ENCODE measurements at regions not wholly inside any gene's neighbourhood (a gene's known extent, or its start where the extent isn't known, plus 50 kb on each side); places are given as distances from the start of the nearest gene placed in this dataset.
"Not testable (repeated sequence)": the region's sequence is repeated elsewhere in the genome, so short reads cannot be mapped to it uniquely, and the experiment has no call there.

- DNase-seq (no peak), ATAC-seq (ENCODE audit: poor library complexity) (no peak)
- intact Hi-C loops (cut with DNase I): no loop called here
Observed at GRCh38 chr1:83064589-83065242, 934.2 kb downstream of the TTLL7 start.

- intact Hi-C loops (cut with DNase I): no loop called here
- no peak for DNase-seq
- ATAC-seq (ENCODE audit: poor library complexity): no peak
Observed at GRCh38 chr1:83060651-83061390, 938.1 kb downstream of the TTLL7 start.

GRCh38 chr1:83060221-83060620 lies 938.7 kb downstream of the TTLL7 start:
- intact Hi-C loops (cut with DNase I): no loop called here
- no peak for DNase-seq
- no peak for ATAC-seq (ENCODE audit: poor library complexity)

GRCh38 chr1:83058327-83058726 lies 940.6 kb downstream of the TTLL7 start:
- no peak for DNase-seq
- intact Hi-C loops (cut with DNase I): no loop called here
- ATAC-seq (ENCODE audit: poor library complexity): no peak

GRCh38 chr1:83055391-83056170 lies 943.4 kb downstream of the TTLL7 start:
- no peak for ATAC-seq (ENCODE audit: poor library complexity)
- intact Hi-C loops (cut with DNase I): no loop called here
- DNase-seq: no peak

GRCh38 chr1:83053446-83053845 lies 945.5 kb downstream of the TTLL7 start:
- intact Hi-C loops (cut with DNase I): no loop called here
- ATAC-seq (ENCODE audit: poor library complexity) (no peak), DNase-seq (no peak)

- ATAC-seq (ENCODE audit: poor library complexity) (no peak), DNase-seq (no peak)
- intact Hi-C loops (cut with DNase I): no loop called here
Observed at GRCh38 chr1:83052865-83053264, 946.1 kb downstream of the TTLL7 start.

- ATAC-seq (ENCODE audit: poor library complexity); DNase-seq; intact Hi-C loops (cut with DNase I): not testable (repeated sequence)
Observed at GRCh38 chr1:83051053-83051452, 947.9 kb downstream of the TTLL7 start.

GRCh38 chr1:83043244-83043643 lies 955.7 kb downstream of the TTLL7 start:
- DNase-seq (no peak), ATAC-seq (ENCODE audit: poor library complexity) (no peak)
- intact Hi-C loops (cut with DNase I): no loop called here

GRCh38 chr1:83039091-83039490 lies 959.8 kb downstream of the TTLL7 start:
- intact Hi-C loops (cut with DNase I): not testable (repeated sequence)

GRCh38 chr1:83034851-83035250 lies 964.1 kb downstream of the TTLL7 start:
- ATAC-seq (ENCODE audit: poor library complexity) (no peak), DNase-seq (no peak)
- intact Hi-C loops (cut with DNase I): no loop called here

More at GRCh38 chr1:83039091-83039490, 959.8 kb downstream of the TTLL7 start:
- not testable (repeated sequence) for DNase-seq; ATAC-seq (ENCODE audit: poor library complexity)

GRCh38 chr1:83033682-83034081 lies 965.2 kb downstream of the TTLL7 start:
- DNase-seq (no peak), ATAC-seq (ENCODE audit: poor library complexity) (no peak)
- intact Hi-C loops (cut with DNase I): no loop called here

- DNase-seq (no peak), ATAC-seq (ENCODE audit: poor library complexity) (no peak)
- intact Hi-C loops (cut with DNase I): no loop called here
Observed at GRCh38 chr1:83029916-83030315, 969.0 kb downstream of the TTLL7 start.

GRCh38 chr1:83029050-83029449 lies 969.9 kb downstream of the TTLL7 start:
- no peak for DNase-seq
- intact Hi-C loops (cut with DNase I): no loop called here
- ATAC-seq (ENCODE audit: poor library complexity): no peak

GRCh38 chr1:83028467-83028866 lies 970.5 kb downstream of the TTLL7 start:
- DNase-seq (no peak), ATAC-seq (ENCODE audit: poor library complexity) (no peak)
- intact Hi-C loops (cut with DNase I): no loop called here

GRCh38 chr1:83027511-83027910 lies 971.4 kb downstream of the TTLL7 start:
- intact Hi-C loops (cut with DNase I): no loop called here
- ATAC-seq (ENCODE audit: poor library complexity) (no peak), DNase-seq (no peak)

- ATAC-seq (ENCODE audit: poor library complexity) (no peak), DNase-seq (no peak)
- intact Hi-C loops (cut with DNase I): no loop called here
Observed at GRCh38 chr1:83026745-83027144, 972.2 kb downstream of the TTLL7 start.

- intact Hi-C loops (cut with DNase I): no loop called here
- ATAC-seq (ENCODE audit: poor library complexity) (peak; percentile 15), DNase-seq (no peak)
Observed at GRCh38 chr1:83024251-83024767, 974.6 kb downstream of the TTLL7 start.

GRCh38 chr1:83023212-83023611 lies 975.7 kb downstream of the TTLL7 start:
- no peak for ATAC-seq (ENCODE audit: poor library complexity)
- intact Hi-C loops (cut with DNase I): no loop called here

More at GRCh38 chr1:83023212-83023611, 975.7 kb downstream of the TTLL7 start:
- no peak for DNase-seq
